WTC11 (cell line): ENCODE measurements at regions not wholly inside any gene's neighbourhood (a gene's known extent, or its start where the extent isn't known, plus 50 kb on each side); places are given as distances from the start of the nearest gene placed in this dataset.

Experiments used
- ATAC-seq: fragments of 200-7000 bp; cut with Tn5 transposase; 2 replicates; pipeline ENCODE4 v1.10.0; 2021; ENCODE audit warnings: mild to moderate bottlenecking, moderate library complexity
- CTCF ChIA-PET: fragments of 300-600 bp; sonication (Branson Sonifier 250); formaldehyde crosslinking; loops from one replicate; lab custom pipeline; 2021; ENCODE audit warnings: antibody characterized with exemption; lab: Charles Lee
- POLR2A ChIA-PET: fragments of 350-600 bp; sonication (Branson Sonifier 250); formaldehyde crosslinking; loops from one replicate; lab custom pipeline; 2021; ENCODE audit warnings: antibody characterized with exemption; lab: Charles Lee
- DNase-seq: peaks from one replicate; pipeline ENCODE4 v3.0.0; 2021; ENCODE audit warnings: low spot score
- H3K27ac Mint-ChIP-seq: 2 replicates; pipeline ENCODE4 v1.8.0; 2021; ENCODE audit warnings: mixed read lengths
- H3K27me3 Mint-ChIP-seq: 2 replicates; pipeline ENCODE4 v1.8.0; 2021; ENCODE audit warnings: low read depth, mild to moderate bottlenecking, moderate library complexity, mixed read lengths
- H3K36me3 Mint-ChIP-seq: 2 replicates; pipeline ENCODE4 v1.8.0; 2021; ENCODE audit warnings: mixed read lengths
- H3K4me1 Mint-ChIP-seq: 2 replicates; pipeline ENCODE4 v1.8.0; 2022; ENCODE audit warnings: mixed read lengths
- H3K4me3 Mint-ChIP-seq: 2 replicates; pipeline ENCODE4 v1.8.0; 2021; ENCODE audit warnings: mild to moderate bottlenecking, moderate library complexity, mixed read lengths
- H3K9me3 Mint-ChIP-seq: 2 replicates; pipeline ENCODE4 v1.8.0; 2021; ENCODE audit warnings: mixed read lengths
- AR ChIP-seq: fragments of 250-450 bp; sonication (Bioruptor Pico); IDR thresholded peaks from 2 replicates; pipeline ENCODE4 v1.9.0; 2021; ENCODE audit warnings: mild to moderate bottlenecking
- ATF1 ChIP-seq: sonication (generic); formaldehyde crosslinking; IDR thresholded peaks from 2 replicates; pipeline ENCODE4 v1.8.1; 2023; ENCODE audit warnings: mild to moderate bottlenecking, moderate library complexity, missing genetic modification reagents
- ELF4 ChIP-seq: sonication (generic); formaldehyde crosslinking; IDR thresholded peaks from 2 replicates; pipeline ENCODE4 v1.8.1; 2022; ENCODE audit warnings: low read depth, mild to moderate bottlenecking, moderate library complexity, missing genetic modification reagents
- EMX1 ChIP-seq: fragments of 250-450 bp; sonication (Bioruptor Pico); IDR thresholded peaks from 2 replicates; pipeline ENCODE4 v1.8.0; 2021; ENCODE audit warnings: mild to moderate bottlenecking
- FOXJ3 ChIP-seq: sonication (generic); formaldehyde crosslinking; IDR thresholded peaks from 2 replicates; pipeline ENCODE4 v1.9.0; 2021; ENCODE audit warnings: missing genetic modification reagents, mild to moderate bottlenecking, borderline replicate concordance
- FOXK1 ChIP-seq: sonication (generic); formaldehyde crosslinking; IDR thresholded peaks from 2 replicates; pipeline ENCODE4 v1.8.0; 2022; ENCODE audit warnings: mild to moderate bottlenecking, moderate library complexity, missing genetic modification reagents
- GTF2I ChIP-seq: fragments of 250-450 bp; sonication (Bioruptor Pico); conservative IDR thresholded peaks from 2 replicates; pipeline ENCODE4 v1.4.0; 2021; ENCODE audit warnings: mild to moderate bottlenecking
- HMGA2 ChIP-seq: fragments of 250-450 bp; sonication (Bioruptor Pico); IDR thresholded peaks from 2 replicates; pipeline ENCODE4 v1.4.0; 2021; ENCODE audit warnings: mild to moderate bottlenecking, moderate library complexity
- IRF2 ChIP-seq: sonication (generic); formaldehyde crosslinking; IDR thresholded peaks from 2 replicates; pipeline ENCODE4 v1.8.0; 2022; ENCODE audit warnings: low read depth, missing genetic modification reagents, borderline replicate concordance
- KAT7 ChIP-seq: sonication (generic); formaldehyde crosslinking; IDR thresholded peaks from 2 replicates; pipeline ENCODE4 v1.8.1; 2023; ENCODE audit warnings: missing genetic modification reagents, mild to moderate bottlenecking, borderline replicate concordance
- MYBL2 ChIP-seq: sonication (generic); formaldehyde crosslinking; IDR thresholded peaks from 2 replicates; pipeline ENCODE4 v1.8.1; 2023; ENCODE audit warnings: mild to moderate bottlenecking, moderate library complexity, missing genetic modification reagents
- NR3C1 ChIP-seq: sonication (generic); formaldehyde crosslinking; conservative IDR thresholded peaks from 2 replicates; pipeline ENCODE4 v1.8.1; 2023; ENCODE audit warnings: low read depth, mild to moderate bottlenecking, missing genetic modification reagents
- TCF7 ChIP-seq: sonication (generic); formaldehyde crosslinking; IDR thresholded peaks from 2 replicates; pipeline ENCODE4 v1.8.0; 2022; ENCODE audit warnings: mild to moderate bottlenecking, low read depth, missing genetic modification reagents, moderate library complexity
- TEAD1 ChIP-seq: sonication (generic); formaldehyde crosslinking; IDR thresholded peaks from 2 replicates; pipeline ENCODE4 v1.8.0; 2022; ENCODE audit warnings: mild to moderate bottlenecking, missing genetic modification reagents
- ZNF263 ChIP-seq: sonication (generic); formaldehyde crosslinking; IDR thresholded peaks from 2 replicates; pipeline ENCODE4 v1.8.1; 2022; ENCODE audit warnings: low read depth, mild to moderate bottlenecking, moderate library complexity, missing genetic modification reagents
- ZNF396 ChIP-seq: fragments of 250-450 bp; sonication (Bioruptor Pico); IDR thresholded peaks from 2 replicates; pipeline ENCODE4 v1.8.0; 2021; ENCODE audit warnings: mild to moderate bottlenecking, moderate library complexity, borderline replicate concordance
- ZNF671 ChIP-seq: fragments of 250-450 bp; sonication (Bioruptor Pico); IDR thresholded peaks from 2 replicates; pipeline ENCODE4 v1.8.0; 2021; ENCODE audit warnings: mild to moderate bottlenecking
- TF ChIP-seq, protein P1 (sequence below): fragments of 250-450 bp; sonication (Bioruptor Pico); conservative IDR thresholded peaks from 2 replicates; pipeline ENCODE4 v1.9.0; 2021; ENCODE audit warnings: mild to moderate bottlenecking
- TF ChIP-seq, protein P2 (sequence below): fragments of 250-450 bp; sonication (Bioruptor Pico); IDR thresholded peaks from 2 replicates; pipeline ENCODE4 v1.8.0; 2021; ENCODE audit warnings: mild to moderate bottlenecking
- TF ChIP-seq, protein P3 (sequence below): sonication (generic); formaldehyde crosslinking; IDR thresholded peaks from 2 replicates; pipeline ENCODE4 v1.8.0; 2023; ENCODE audit warnings: missing genetic modification reagents
- TF ChIP-seq, protein P4 (sequence below): sonication (generic); formaldehyde crosslinking; IDR thresholded peaks from 2 replicates; pipeline ENCODE4 v1.8.1; 2022; ENCODE audit warnings: low read depth, mild to moderate bottlenecking, moderate library complexity, missing genetic modification reagents, borderline replicate concordance

DNA sequence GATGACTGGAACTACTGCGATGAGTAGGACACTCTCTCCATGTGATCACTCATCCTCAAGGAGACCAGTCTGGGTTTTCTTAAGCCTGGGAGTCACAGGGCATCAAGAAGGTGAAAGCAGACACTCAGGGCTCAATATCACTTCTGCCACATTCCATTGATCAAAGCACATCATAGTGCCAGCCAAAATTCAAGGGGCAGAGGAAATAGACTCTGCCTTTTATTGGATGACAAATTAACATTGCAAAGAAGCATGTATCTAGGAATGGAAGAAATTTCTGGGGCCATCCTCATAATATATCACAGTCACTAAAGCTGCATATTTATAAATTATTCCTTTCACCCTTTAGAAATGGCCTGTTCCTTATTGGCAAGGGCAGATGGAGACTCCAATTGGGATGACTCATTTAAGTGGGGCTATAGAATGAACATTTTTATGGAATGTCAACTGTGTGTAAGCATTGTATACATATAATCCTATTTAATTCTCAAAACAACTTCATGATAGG is 114.8 kb upstream of the CDC42EP3 start:
- no peaks in the 10 kb centered on the region for H3K27me3 Mint-ChIP-seq
- no peak for DNase-seq
- H3K4me1 Mint-ChIP-seq = no peaks in the 10 kb centered on the region
- no peak overlapping the region for H3K4me3 Mint-ChIP-seq
- POLR2A ChIA-PET = no interaction called here
- peaks cover 37% of the 10 kb centered on the region for H3K9me3 Mint-ChIP-seq
- TF ChIP-seq NR3C1 (CRISPR knock-in tag) = no peak
- TF ChIP-seq ZNF671 (CRISPR knock-in tag) = no peak
- TF ChIP-seq, protein P1, sequence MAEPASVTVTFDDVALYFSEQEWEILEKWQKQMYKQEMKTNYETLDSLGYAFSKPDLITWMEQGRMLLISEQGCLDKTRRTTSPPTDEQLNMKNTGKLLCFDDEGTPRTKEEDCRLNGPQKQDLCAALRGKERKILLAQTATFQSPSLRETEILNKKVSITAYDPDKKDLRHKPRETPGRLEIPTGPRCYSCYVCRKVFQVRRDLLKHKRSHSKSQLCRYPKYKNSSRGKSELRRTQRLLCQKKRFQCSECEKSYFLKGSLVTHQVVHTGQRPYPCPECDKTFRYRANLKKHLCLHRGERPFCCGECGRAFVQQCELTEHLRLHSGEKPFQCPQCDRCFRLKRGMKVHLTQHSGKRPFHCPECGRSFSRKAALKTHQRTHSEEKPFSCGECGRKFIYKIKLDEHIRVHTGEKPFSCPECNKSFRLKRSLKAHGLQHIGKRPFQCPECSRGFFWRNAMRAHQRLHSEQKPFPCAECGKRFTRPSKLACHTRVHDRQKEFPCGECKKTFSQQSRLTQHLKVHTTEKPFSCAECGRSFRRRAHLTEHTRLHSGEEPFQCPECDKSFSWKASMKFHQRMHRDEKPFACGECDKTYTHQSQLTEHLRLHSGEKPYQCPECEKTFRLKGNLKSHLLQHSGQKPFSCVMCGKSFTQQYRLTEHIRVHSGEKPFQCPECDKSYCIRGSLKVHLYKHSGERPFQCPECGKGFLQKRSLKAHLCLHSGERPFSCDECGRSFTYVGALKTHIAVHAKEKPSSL (CRISPR knock-in tag) = no peak
- no peak for TF ChIP-seq ELF4 (CRISPR knock-in tag)
- no peak for TF ChIP-seq IRF2 (CRISPR knock-in tag)
- no peak for TF ChIP-seq HMGA2 (CRISPR knock-in tag)
- no peak for TF ChIP-seq EMX1 (CRISPR knock-in tag)
- TF ChIP-seq KAT7 (CRISPR knock-in tag) = no peak
- TF ChIP-seq MYBL2 (CRISPR knock-in tag) = no peak
- TF ChIP-seq FOXK1 (CRISPR knock-in tag) = no peak
- no peak for TF ChIP-seq GTF2I (CRISPR knock-in tag)
- TF ChIP-seq TCF7 (CRISPR knock-in tag) = no peak
- no peak for TF ChIP-seq AR (CRISPR knock-in tag)
- no peak for TF ChIP-seq ZNF396 (CRISPR knock-in tag)
- TF ChIP-seq ATF1 (CRISPR knock-in tag) = no peak
- TF ChIP-seq, protein P2, sequence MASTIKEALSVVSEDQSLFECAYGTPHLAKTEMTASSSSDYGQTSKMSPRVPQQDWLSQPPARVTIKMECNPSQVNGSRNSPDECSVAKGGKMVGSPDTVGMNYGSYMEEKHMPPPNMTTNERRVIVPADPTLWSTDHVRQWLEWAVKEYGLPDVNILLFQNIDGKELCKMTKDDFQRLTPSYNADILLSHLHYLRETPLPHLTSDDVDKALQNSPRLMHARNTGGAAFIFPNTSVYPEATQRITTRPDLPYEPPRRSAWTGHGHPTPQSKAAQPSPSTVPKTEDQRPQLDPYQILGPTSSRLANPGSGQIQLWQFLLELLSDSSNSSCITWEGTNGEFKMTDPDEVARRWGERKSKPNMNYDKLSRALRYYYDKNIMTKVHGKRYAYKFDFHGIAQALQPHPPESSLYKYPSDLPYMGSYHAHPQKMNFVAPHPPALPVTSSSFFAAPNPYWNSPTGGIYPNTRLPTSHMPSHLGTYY (CRISPR knock-in tag) = no peak
- TF ChIP-seq FOXJ3 = no peak
- TF ChIP-seq, protein P3, sequence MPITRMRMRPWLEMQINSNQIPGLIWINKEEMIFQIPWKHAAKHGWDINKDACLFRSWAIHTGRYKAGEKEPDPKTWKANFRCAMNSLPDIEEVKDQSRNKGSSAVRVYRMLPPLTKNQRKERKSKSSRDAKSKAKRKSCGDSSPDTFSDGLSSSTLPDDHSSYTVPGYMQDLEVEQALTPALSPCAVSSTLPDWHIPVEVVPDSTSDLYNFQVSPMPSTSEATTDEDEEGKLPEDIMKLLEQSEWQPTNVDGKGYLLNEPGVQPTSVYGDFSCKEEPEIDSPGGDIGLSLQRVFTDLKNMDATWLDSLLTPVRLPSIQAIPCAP (CRISPR knock-in tag) = no peak
- TF ChIP-seq, all 79 proteins: peak for 0
- H3K27ac Mint-ChIP-seq = no peak overlapping the region
- ATAC-seq = no peak
- peaks cover 18% of the 10 kb centered on the region for H3K36me3 Mint-ChIP-seq
- CTCF ChIA-PET = no interaction called here

DNA sequence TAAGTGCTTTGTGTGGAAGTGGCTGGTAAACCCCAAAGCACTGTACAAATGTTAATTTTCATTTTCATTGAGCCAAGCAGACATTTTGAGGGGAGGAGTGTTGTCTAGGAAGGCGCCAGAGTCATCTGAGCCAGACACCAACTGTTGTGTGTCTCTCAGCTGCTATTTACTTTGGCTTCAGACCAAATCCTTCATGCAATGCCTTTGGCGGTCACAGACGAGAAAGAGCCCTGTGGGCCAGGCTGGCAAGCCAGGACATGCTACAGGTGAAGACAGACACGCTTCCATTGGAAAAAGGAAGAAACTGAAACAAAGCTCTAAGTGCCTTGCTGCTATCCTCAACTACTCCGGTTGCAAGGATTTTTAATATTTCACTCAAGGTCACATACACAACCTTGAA is 115.4 kb upstream of the CDC42EP3 start:
- Mint-ChIP-seq H3K27me3 (no peaks in the 10 kb centered on the region), H3K9me3 (peaks cover 37% of the 10 kb centered on the region), H3K36me3 (peaks cover 18% of the 10 kb centered on the region), H3K4me3 (no peak overlapping the region), H3K27ac (no peak overlapping the region), H3K4me1 (no peaks in the 10 kb centered on the region)
- ChIA-PET POLR2A (no interaction called here), CTCF (no interaction called here)
- ATAC-seq (no peak), DNase-seq (no peak)
- no peak for TF ChIP-seq ZNF263
- TF ChIP-seq TEAD1 (CRISPR knock-in tag) = no peak
- TF ChIP-seq, protein P4, sequence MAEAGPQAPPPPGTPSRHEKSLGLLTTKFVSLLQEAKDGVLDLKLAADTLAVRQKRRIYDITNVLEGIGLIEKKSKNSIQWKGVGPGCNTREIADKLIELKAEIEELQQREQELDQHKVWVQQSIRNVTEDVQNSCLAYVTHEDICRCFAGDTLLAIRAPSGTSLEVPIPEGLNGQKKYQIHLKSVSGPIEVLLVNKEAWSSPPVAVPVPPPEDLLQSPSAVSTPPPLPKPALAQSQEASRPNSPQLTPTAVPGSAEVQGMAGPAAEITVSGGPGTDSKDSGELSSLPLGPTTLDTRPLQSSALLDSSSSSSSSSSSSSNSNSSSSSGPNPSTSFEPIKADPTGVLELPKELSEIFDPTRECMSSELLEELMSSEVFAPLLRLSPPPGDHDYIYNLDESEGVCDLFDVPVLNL (CRISPR knock-in tag) = no peak
- TF ChIP-seq, all 79 proteins: peak for 0
